BLaER1 treated with 17β-estradiol and CSF1 and Interleukin-3, amounts not matched to agents 10 nM and 100 nM (cell line): ENCODE measurements at regions not wholly inside any gene's neighbourhood (a gene's known extent, or its start where the extent isn't known, plus 50 kb on each side); places are given as distances from the start of the nearest gene placed in this dataset.
"Not testable (repeated sequence)": the region's sequence is repeated elsewhere in the genome, so short reads cannot be mapped to it uniquely, and the experiment has no call there.

Source experiments
- H3K27ac ChIP-seq, 11 experiments: shearing (Covaris generic); formaldehyde crosslinking; 2 replicates each; pipeline ENCODE4 v1.8.1; 2022
- H3K27me3 ChIP-seq, 11 experiments: shearing (Covaris generic); formaldehyde crosslinking; 2 replicates each; pipeline ENCODE4 v1.8.1; 2022
- H3K36me3 ChIP-seq, 11 experiments: shearing (Covaris generic); formaldehyde crosslinking; 2 replicates each; pipeline ENCODE4 v1.8.1; 2022
- H3K4me1 ChIP-seq, 10 experiments: shearing (Covaris generic); formaldehyde crosslinking; 2 replicates each; pipeline ENCODE4 v1.8.1; 2022
- H3K4me2 ChIP-seq, 11 experiments: shearing (Covaris generic); formaldehyde crosslinking; 2 replicates each; pipeline ENCODE4 v1.8.1; 2022
- H3K4me3 ChIP-seq, 10 experiments: shearing (Covaris generic); formaldehyde crosslinking; 2 replicates each; pipeline ENCODE4 v1.8.1; 2022
- H3K9ac ChIP-seq, 11 experiments: shearing (Covaris generic); formaldehyde crosslinking; 2 replicates each; pipeline ENCODE4 v1.8.1; 2022
- H3K9me3 ChIP-seq, 11 experiments: shearing (Covaris generic); formaldehyde crosslinking; replicated peaks in 1 of 11; 2 replicates each; pipeline ENCODE4 v1.8.1; 2022
- H4K20me1 ChIP-seq, 11 experiments: shearing (Covaris generic); formaldehyde crosslinking; 2 replicates each; pipeline ENCODE4 v1.8.1; 2022
- Cebpa-rat ChIP-seq, 11 experiments: shearing (Covaris generic); IDR thresholded peaks; 2 replicates each; pipeline ENCODE4 v1.8.1; 2022

DNA sequence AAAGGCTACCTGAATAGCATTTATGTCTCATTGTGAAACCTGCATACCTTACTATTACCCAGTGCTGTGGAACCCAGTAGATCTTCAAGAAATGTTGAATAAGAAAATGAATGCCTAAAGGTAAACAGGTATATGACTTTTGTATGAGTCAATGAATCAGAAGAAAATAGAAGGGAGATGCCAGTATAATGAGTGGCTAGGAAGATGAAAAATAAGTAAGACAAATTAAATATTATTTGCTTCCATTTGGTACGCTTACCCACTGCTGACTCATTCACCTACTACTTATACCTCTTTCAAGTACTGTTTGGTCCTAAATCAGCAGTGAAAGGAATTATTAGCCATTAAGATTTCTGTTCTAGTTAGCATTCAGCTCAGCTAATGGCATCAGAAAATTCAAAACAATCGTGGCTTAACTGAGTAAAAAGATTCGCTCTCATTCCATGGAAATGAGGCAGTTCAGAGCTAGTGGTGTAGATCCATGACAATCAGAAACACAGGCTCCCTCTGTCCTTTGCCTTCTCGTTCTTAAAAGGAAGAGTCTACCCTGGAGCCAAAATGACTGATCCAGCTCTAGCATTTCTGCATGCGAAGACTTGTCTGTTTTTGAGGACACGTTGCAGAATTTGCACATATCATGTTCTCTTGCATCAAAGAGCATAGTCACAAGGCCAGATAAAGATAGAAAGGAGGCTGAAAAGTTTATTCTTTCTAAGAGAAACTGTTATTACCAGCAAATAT, 705.8 kb upstream of the USP15 start:
- H3K4me3 ChIP-seq: no peak overlapping the region
- no peak overlapping the region for H3K9ac ChIP-seq
- no peaks in the 10 kb centered on the region for H3K36me3 ChIP-seq
- H3K4me2 ChIP-seq: no peak overlapping the region
- no peaks in the 10 kb centered on the region for H3K9me3 ChIP-seq
- H3K4me1 ChIP-seq: no peaks in the 10 kb centered on the region
- H3K27ac ChIP-seq: no peak overlapping the region
- no peak for TF ChIP-seq Cebpa-rat (IDR thresholded peaks at IDR 0.05)
- H3K27me3 ChIP-seq: no peaks in the 10 kb centered on the region
- no peaks in the 10 kb centered on the region for H4K20me1 ChIP-seq

GRCh38 chr12:61563665-61564450, 696.3 kb upstream of the USP15 start:
- Histone ChIP-seq H4K20me1 (no peaks in the 10 kb centered on the region), H3K9me3 (no peaks in the 10 kb centered on the region), H3K4me1 (no peaks in the 10 kb centered on the region), H3K4me2 (no peak overlapping the region), H3K4me3 (no peak overlapping the region), H3K27me3 (no peaks in the 10 kb centered on the region), H3K9ac (no peak overlapping the region), H3K36me3 (no peaks in the 10 kb centered on the region), H3K27ac (no peak overlapping the region)
- TF ChIP-seq Cebpa-rat (IDR thresholded peaks at IDR 0.05): no peak

- Histone ChIP-seq H3K9ac (no peak overlapping the region), H3K4me1 (no peaks in the 10 kb centered on the region), H3K9me3 (no peaks in the 10 kb centered on the region), H3K27me3 (no peaks in the 10 kb centered on the region), H4K20me1 (no peaks in the 10 kb centered on the region), H3K27ac (no peak overlapping the region), H3K4me3 (no peak overlapping the region), H3K4me2 (no peak overlapping the region), H3K36me3 (no peaks in the 10 kb centered on the region)
- TF ChIP-seq Cebpa-rat (IDR thresholded peaks at IDR 0.05): no peak
Measured at GRCh38 chr12:61564466-61564865, 695.7 kb upstream of the USP15 start.

GRCh38 chr12:61566183-61566582, 694.0 kb upstream of the USP15 start:
- H3K4me3 ChIP-seq: no peak overlapping the region
- no peak overlapping the region for H3K9ac ChIP-seq
- H4K20me1 ChIP-seq: no peaks in the 10 kb centered on the region
- H3K27ac ChIP-seq: no peak overlapping the region
- no peaks in the 10 kb centered on the region for H3K36me3 ChIP-seq
- TF ChIP-seq Cebpa-rat (IDR thresholded peaks at IDR 0.05): no peak
- H3K27me3 ChIP-seq: no peaks in the 10 kb centered on the region
- H3K4me1 ChIP-seq: no peaks in the 10 kb centered on the region
- no peaks in the 10 kb centered on the region for H3K9me3 ChIP-seq
- H3K4me2 ChIP-seq: no peak overlapping the region

DNA sequence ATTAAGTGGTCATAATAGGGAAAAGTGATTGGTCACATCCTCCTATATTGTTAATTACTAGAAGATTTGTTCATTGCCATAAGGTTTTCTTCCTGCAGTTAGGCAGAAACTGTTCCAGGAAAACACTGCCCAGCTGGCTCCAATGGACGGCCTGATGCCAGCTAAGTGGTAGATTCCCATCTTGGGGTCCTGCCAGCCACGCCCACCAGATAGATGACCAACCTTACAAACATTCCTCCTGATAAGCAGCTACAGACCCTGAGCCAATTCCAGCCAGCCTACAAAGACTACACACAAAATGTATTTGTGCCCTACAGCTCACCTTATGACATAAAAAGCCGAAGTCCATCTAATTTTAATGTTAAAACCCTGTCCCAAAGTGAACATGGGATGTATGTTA, 685.9 kb upstream of the USP15 start:
- Histone ChIP-seq H3K27ac (no peak overlapping the region), H3K4me2 (no peak overlapping the region), H3K36me3 (no peaks in the 10 kb centered on the region), H3K27me3 (no peaks in the 10 kb centered on the region), H3K4me1 (no peaks in the 10 kb centered on the region), H3K4me3 (no peak overlapping the region), H3K9ac (no peak overlapping the region), H4K20me1 (no peaks in the 10 kb centered on the region), H3K9me3 (no peaks in the 10 kb centered on the region)
- no peak for TF ChIP-seq Cebpa-rat (IDR thresholded peaks at IDR 0.05)

DNA sequence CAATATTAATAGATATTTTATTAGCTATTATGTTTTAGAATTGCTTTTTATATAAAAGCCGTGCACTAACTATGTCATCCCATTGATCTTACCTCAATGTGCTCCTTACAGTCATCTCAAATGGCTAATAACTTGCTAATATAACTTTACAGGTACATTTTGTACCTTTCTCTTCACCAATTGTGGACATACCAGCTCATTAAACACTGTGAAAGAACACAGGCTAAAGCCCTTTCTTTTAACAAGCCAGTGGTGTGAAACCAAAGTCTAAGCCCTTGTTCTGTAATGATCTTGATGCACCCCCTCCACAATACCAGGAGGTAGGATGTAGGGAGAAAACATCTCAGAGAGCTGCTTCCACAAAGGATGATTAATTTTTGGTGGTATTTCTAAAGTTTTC, 675.3 kb upstream of the USP15 start:
- Histone ChIP-seq H3K4me1 (peaks cover 0 to 10% (median 0%) of the 10 kb centered on the region in 10 experiments; a peak in 5 of 20 replicates), H3K9me3 (peaks cover 13 to 26% (median 21%) of the 10 kb centered on the region in 11 experiments), H3K27me3 (no peaks in the 10 kb centered on the region), H3K4me2 (no peak overlapping the region), H3K9ac (no peak overlapping the region), H3K4me3 (no peak overlapping the region), H4K20me1 (no peaks in the 10 kb centered on the region), H3K36me3 (no peaks in the 10 kb centered on the region), H3K27ac (no peak overlapping the region)
- no peak for TF ChIP-seq Cebpa-rat (IDR thresholded peaks at IDR 0.05)

DNA sequence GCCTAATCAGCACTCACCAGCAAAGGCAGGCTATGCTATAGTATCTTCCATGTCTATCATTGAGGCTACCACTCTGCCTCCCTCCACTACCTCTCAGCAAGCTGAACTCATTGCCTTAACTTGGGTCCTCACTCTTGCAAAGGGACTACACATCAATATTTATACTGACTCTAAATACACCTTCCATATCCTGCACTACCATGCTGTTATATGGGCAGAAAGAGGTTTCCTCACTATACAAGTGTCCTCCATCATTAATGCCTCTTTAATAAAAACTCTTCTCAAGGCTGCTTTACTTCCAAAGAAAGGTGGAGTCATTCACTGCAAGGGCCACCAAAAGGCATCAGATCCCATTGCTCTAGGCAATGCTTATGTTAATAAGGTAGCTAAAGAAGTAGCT, 669.3 kb upstream of the USP15 start:
- H3K4me3 ChIP-seq, H3K9ac ChIP-seq, H3K4me2 ChIP-seq, H3K4me1 ChIP-seq, H3K36me3 ChIP-seq, H3K27ac ChIP-seq, H4K20me1 ChIP-seq, H3K27me3 ChIP-seq: not testable (repeated sequence)
- peaks cover 45 to 60% (median 54%) of the 10 kb centered on the region in 11 experiments for H3K9me3 ChIP-seq

- no peak overlapping the region for H3K9ac ChIP-seq
- H3K27me3 ChIP-seq: no peaks in the 10 kb centered on the region
- H3K4me2 ChIP-seq: no peak overlapping the region
- peaks cover 0 to 12% (median 5%) of the 10 kb centered on the region in 11 experiments; a peak in 10 of 22 replicates for H3K9me3 ChIP-seq
- TF ChIP-seq Cebpa-rat (IDR thresholded peaks at IDR 0.05): no peak
- H4K20me1 ChIP-seq: no peaks in the 10 kb centered on the region
- H3K4me1 ChIP-seq: peaks cover 0 to 8% (median 0%) of the 10 kb centered on the region in 10 experiments; a peak in 2 of 20 replicates
- H3K36me3 ChIP-seq: no peaks in the 10 kb centered on the region
- no peak overlapping the region for H3K4me3 ChIP-seq
- no peak overlapping the region for H3K27ac ChIP-seq
Measured at GRCh38 chr12:61610143-61610542, 650.1 kb upstream of the USP15 start.

DNA sequence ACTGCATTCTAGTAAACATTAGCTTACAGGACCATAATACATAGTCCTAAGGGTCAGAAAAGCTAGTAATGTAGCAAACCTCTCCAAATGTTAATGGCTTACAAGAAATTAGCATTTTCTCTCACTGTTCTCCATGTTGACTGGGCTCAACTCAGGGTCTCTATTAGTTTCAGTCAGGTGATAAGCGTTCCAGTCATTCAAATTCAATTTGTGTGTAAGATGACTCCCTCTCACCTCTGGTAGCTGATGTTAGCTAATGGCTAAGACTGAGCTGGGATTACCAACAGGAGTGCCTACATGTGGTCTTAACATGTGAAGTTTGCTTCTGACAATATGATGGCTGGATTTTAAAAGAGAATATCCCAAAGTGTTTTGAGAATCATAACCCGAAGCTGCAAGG, 630.5 kb upstream of the USP15 start:
- H3K4me1 ChIP-seq: no peaks in the 10 kb centered on the region
- no peak overlapping the region for H3K4me3 ChIP-seq
- H3K27ac ChIP-seq: no peak overlapping the region
- H3K27me3 ChIP-seq: no peaks in the 10 kb centered on the region
- no peak overlapping the region for H3K9ac ChIP-seq
- no peaks in the 10 kb centered on the region for H3K36me3 ChIP-seq
- peaks cover 0 to 4% (median 0%) of the 10 kb centered on the region in 11 experiments; a peak in 1 of 22 replicates for H3K9me3 ChIP-seq
- no peak overlapping the region for H3K4me2 ChIP-seq
- TF ChIP-seq Cebpa-rat (IDR thresholded peaks at IDR 0.05): no peak
- H4K20me1 ChIP-seq: no peaks in the 10 kb centered on the region

DNA sequence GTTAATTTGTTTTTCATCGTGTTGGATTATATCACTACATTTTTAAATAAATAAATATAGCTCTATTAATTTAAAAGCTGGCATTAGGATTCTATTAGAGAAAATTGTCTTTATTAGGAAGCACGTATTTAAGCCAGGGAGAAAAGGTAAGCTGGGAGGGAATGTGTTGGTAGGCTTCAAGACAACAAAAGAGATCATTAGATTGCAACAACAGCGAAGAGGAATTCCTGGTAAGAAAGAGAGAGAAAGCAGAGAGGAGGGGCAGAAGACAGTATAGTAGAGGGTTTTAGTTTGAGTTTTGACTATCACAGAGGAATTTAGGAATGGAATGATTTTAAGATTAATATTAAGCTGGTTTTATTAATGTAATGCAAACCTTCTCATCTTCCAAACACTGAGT, 613.6 kb upstream of the USP15 start:
- no peak overlapping the region for H3K4me2 ChIP-seq

More for the DNA sequence above, 613.6 kb upstream of the USP15 start:
- no peak overlapping the region for H3K9ac ChIP-seq
- no peaks in the 10 kb centered on the region for H4K20me1 ChIP-seq
- no peaks in the 10 kb centered on the region for H3K27me3 ChIP-seq
- H3K36me3 ChIP-seq: no peaks in the 10 kb centered on the region
- H3K27ac ChIP-seq: no peak overlapping the region
- H3K9me3 ChIP-seq: no peaks in the 10 kb centered on the region
- no peak for TF ChIP-seq Cebpa-rat (IDR thresholded peaks at IDR 0.05)
- no peaks in the 10 kb centered on the region for H3K4me1 ChIP-seq
- H3K4me3 ChIP-seq: no peak overlapping the region
